A673 (cell line): ENCODE measurements at regions not wholly inside any gene's neighbourhood (a gene's known extent, or its start where the extent isn't known, plus 50 kb on each side); places are given as distances from the start of the nearest gene placed in this dataset.

ENCODE experiments used
- BruUV-seq: library from RNA; stranded (reverse); fragments of 400-500 nt; replicated peaks from 2 replicates; lab custom pipeline; 2021; lab: Mats Ljungman, UMichigan
- CTCF ChIA-PET: fragments of 300-600 bp; sonication (Branson Sonifier 250); formaldehyde crosslinking; loops from one replicate; lab custom pipeline; 2022; ENCODE audit warnings: antibody characterized with exemption; lab: Charles Lee
- POLR2A ChIA-PET: fragments of 300-600 bp; sonication (Branson Sonifier 250); formaldehyde crosslinking; loops from one replicate; lab custom pipeline; 2022; ENCODE audit warnings: antibody characterized with exemption; ENCODE audit not compliant: low non-redundant PET; lab: Charles Lee
- DNase-seq: peaks from one replicate; pipeline ENCODE4 v3.0.0-alpha.2; 2015; ENCODE audit warnings: low spot score
- H3K27ac ChIP-seq: fragments of 200-600 bp; sonication (generic); 2 replicates; pipeline ENCODE4 v1.5.1; 2016; ENCODE audit warnings: mixed run types, low read depth, mild to moderate bottlenecking, mixed read lengths, antibody characterized with exemption, low read length; ENCODE audit not compliant: poor library complexity, severe bottlenecking
- H3K27me3 ChIP-seq: fragments of 200-600 bp; sonication (generic); replicated peaks from 2 replicates; pipeline ENCODE4 v1.6.1; 2017; ENCODE audit warnings: mixed run types, low read depth, mild to moderate bottlenecking, mixed read lengths, antibody characterized with exemption, low read length; ENCODE audit not compliant: insufficient read depth, poor library complexity
- H3K36me3 ChIP-seq: fragments of 200-600 bp; sonication (generic); 2 replicates; pipeline ENCODE4 v1.6.1; 2016; ENCODE audit warnings: mixed run types, mild to moderate bottlenecking, mixed read lengths, antibody characterized with exemption, low read length; ENCODE audit not compliant: insufficient read depth, poor library complexity, severe bottlenecking
- H3K4me1 ChIP-seq: fragments of 200-600 bp; sonication (generic); 2 replicates; pipeline ENCODE4 v1.6.1; 2017; ENCODE audit warnings: mixed run types, mild to moderate bottlenecking, mixed read lengths, antibody characterized with exemption, low read length; ENCODE audit not compliant: insufficient read depth, poor library complexity, severe bottlenecking
- H3K4me3 ChIP-seq: fragments of 200-600 bp; sonication (generic); 2 replicates; pipeline ENCODE4 v1.5.1; 2016; ENCODE audit warnings: low read depth, mixed run types, mild to moderate bottlenecking, mixed read lengths, low read length; ENCODE audit not compliant: poor library complexity, severe bottlenecking
- H3K9me3 ChIP-seq: fragments of 200-600 bp; sonication (generic); 2 replicates; pipeline ENCODE4 v1.6.1; 2016; ENCODE audit warnings: mixed run types, low read depth, mild to moderate bottlenecking, mixed read lengths, antibody characterized with exemption, low read length; ENCODE audit not compliant: poor library complexity, severe bottlenecking
- EZH2 ChIP-seq: fragments of 200-600 bp; sonication (generic); IDR thresholded peaks from 2 replicates; pipeline ENCODE4 v1.6.1; 2017; ENCODE audit warnings: borderline replicate concordance, low read depth, mild to moderate bottlenecking, mixed read lengths, antibody characterized with exemption, low read length; ENCODE audit not compliant: poor library complexity, severe bottlenecking
- intact Hi-C: fragments of 100-400 bp; cut with micrococcal nuclease; formaldehyde crosslinking; loops from one replicate; pipeline ENCODE4 v1.10.0; 2022; ENCODE audit not compliant: unreplicated experiment
- TF ChIP-seq, protein P1 (sequence below): fragments of 300-800, 200-600 bp; sonication (generic); conservative IDR thresholded peaks from 2 replicates; pipeline ENCODE4 v1.5.1; 2017; ENCODE audit warnings: low read depth, mild to moderate bottlenecking, antibody characterized with exemption, low read length, moderate library complexity, mixed read lengths

DNA sequence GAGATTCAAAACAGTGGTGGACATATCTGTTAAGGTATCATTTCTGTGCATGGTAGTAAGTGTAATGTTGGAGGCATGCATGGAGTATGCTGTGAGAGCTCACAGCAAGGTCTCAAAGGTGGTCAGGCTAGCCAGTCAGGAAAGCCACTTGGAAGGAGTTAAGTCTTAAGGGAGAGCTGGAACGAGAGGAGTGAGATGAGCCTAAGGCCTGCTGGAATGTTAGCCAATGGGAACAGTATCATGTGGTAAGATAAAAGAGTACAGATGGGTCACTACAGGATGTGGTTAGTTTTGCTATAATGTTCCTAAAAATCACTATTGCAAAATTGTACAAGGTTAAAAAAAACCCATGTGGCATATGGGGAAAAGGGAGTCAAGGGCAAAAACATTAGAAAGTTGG lies 311.7 kb upstream of the E2F7 start:
- intact Hi-C loops = no loop called here
- POLR2A ChIA-PET = no interaction called here
- H3K27ac ChIP-seq = no peak overlapping the region
- DNase-seq = no peak
- CTCF ChIA-PET = no interaction called here
- H3K9me3 ChIP-seq = no peaks in the 10 kb centered on the region
- no peak overlapping the region for H3K4me3 ChIP-seq
- TF ChIP-seq, protein P1, sequence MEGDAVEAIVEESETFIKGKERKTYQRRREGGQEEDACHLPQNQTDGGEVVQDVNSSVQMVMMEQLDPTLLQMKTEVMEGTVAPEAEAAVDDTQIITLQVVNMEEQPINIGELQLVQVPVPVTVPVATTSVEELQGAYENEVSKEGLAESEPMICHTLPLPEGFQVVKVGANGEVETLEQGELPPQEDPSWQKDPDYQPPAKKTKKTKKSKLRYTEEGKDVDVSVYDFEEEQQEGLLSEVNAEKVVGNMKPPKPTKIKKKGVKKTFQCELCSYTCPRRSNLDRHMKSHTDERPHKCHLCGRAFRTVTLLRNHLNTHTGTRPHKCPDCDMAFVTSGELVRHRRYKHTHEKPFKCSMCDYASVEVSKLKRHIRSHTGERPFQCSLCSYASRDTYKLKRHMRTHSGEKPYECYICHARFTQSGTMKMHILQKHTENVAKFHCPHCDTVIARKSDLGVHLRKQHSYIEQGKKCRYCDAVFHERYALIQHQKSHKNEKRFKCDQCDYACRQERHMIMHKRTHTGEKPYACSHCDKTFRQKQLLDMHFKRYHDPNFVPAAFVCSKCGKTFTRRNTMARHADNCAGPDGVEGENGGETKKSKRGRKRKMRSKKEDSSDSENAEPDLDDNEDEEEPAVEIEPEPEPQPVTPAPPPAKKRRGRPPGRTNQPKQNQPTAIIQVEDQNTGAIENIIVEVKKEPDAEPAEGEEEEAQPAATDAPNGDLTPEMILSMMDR = no peak
- no peak for TF ChIP-seq EZH2
- no peaks in the 10 kb centered on the region for H3K36me3 ChIP-seq
- no peaks in the 10 kb centered on the region for H3K4me1 ChIP-seq
- no TSS peak for BruUV-seq
- peaks cover 17% of the 10 kb centered on the region for H3K27me3 ChIP-seq

DNA sequence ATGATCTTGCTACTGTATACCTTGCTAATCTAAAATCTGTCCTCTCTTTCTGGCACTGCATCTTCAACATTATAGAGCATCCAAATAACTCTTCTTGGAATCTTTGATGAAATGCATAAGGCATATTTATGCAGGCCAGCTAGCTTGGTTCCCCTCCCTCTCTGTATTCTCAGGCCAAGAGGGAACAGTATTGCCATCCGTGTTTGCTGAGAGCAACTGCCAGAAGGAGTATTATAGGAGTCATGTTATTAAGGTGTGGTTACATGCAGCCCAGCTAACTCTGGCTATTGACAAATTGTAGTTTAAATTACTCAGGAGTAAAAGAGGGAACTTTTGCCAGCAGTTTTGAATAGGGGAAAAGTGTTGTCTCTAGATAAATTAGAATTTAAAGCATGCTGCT lies 309.3 kb upstream of the E2F7 start:
- intact Hi-C loops = no loop called here

DNA sequence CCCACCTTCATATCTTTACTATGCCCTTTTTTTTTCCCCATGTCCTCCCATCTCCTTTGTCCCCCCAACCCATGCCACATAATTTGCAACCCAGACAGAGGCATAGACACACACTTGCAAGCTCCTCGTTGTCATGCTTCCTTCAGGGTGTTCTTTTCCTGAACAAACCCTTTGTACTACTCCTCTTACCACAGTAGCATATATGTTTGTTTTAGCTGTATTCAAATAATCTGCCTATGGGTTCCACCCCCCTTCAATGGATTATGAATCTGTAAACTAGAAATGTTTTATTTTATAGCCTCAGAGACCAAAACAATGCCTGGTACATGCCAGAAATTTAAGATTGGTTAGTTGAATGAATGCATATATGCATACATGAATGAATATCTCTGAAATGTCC lies 307.1 kb upstream of the E2F7 start:
- Histone ChIP-seq H3K4me1 (no peaks in the 10 kb centered on the region), H3K9me3 (no peaks in the 10 kb centered on the region), H3K27me3 (peaks cover 33% of the 10 kb centered on the region), H3K36me3 (no peaks in the 10 kb centered on the region), H3K27ac (no peak overlapping the region), H3K4me3 (no peak overlapping the region)
- no TSS peak for BruUV-seq
- TF ChIP-seq, protein P1 = no peak
- TF ChIP-seq EZH2 = no peak
- ChIA-PET POLR2A (no interaction called here), CTCF (no interaction called here)
- no peak for DNase-seq
- intact Hi-C loops = no loop called here

More for the DNA sequence above, 309.3 kb upstream of the E2F7 start:
- no peaks in the 10 kb centered on the region for H3K36me3 ChIP-seq
- no TSS peak for BruUV-seq
- ChIA-PET POLR2A (no interaction called here), CTCF (no interaction called here)
- no peak for TF ChIP-seq EZH2
- TF ChIP-seq, protein P1 = no peak
- H3K9me3 ChIP-seq = no peaks in the 10 kb centered on the region
- no peaks in the 10 kb centered on the region for H3K4me1 ChIP-seq
- H3K27me3 ChIP-seq = peaks cover 21% of the 10 kb centered on the region
- no peak for DNase-seq
- no peak overlapping the region for H3K27ac ChIP-seq
- no peak overlapping the region for H3K4me3 ChIP-seq
